Mesodermal cell (in vitro differentiated cells): ENCODE measurements at regions not wholly inside any gene's neighbourhood (a gene's known extent, or its start where the extent isn't known, plus 50 kb on each side); places are given as distances from the start of the nearest gene placed in this dataset.
A peak's percentile ranks its signal among the peaks of the same experiment; 100 is the strongest.
"Not testable (repeated sequence)": the region's sequence is repeated elsewhere in the genome, so short reads cannot be mapped to it uniquely, and the experiment has no call there.

ENCODE experiments used
- H3K27ac ChIP-seq: 2 replicates; pipeline ENCODE4 v1.7.0; 2013; ENCODE audit warnings: mild to moderate bottlenecking, low read depth, low read length, moderate library complexity; ENCODE audit not compliant: severe bottlenecking
- H3K36me3 ChIP-seq: 2 replicates; pipeline ENCODE4 v1.7.1; 2013; ENCODE audit warnings: mild to moderate bottlenecking, low read length, moderate library complexity; ENCODE audit not compliant: control insufficient read depth, insufficient read depth
- H3K4me1 ChIP-seq: one replicate; pipeline ENCODE4 v1.7.1; 2013; ENCODE audit warnings: mild to moderate bottlenecking, low read length; ENCODE audit not compliant: insufficient read depth, control insufficient read depth, poor library complexity, severe bottlenecking
- H3K4me3 ChIP-seq: 2 replicates; pipeline ENCODE4 v1.7.0; 2013; ENCODE audit warnings: low read length, control low read depth, mild to moderate bottlenecking; ENCODE audit not compliant: insufficient read depth, poor library complexity, severe bottlenecking; ENCODE audit errors: extremely low read depth
- H3K9me3 ChIP-seq: 2 replicates; pipeline ENCODE4 v1.7.1; 2013; ENCODE audit warnings: mild to moderate bottlenecking, low read length, moderate library complexity; ENCODE audit not compliant: control insufficient read depth
- WGBS, 2 experiments: methylation state at CpG; one replicate each; pipeline ENCODE4 v1.1.5; 2013; ENCODE audit warnings: missing lambda C conversion rate in 2 of 2; ENCODE audit not compliant: insufficient coverage in 2 of 2; 5-methylcytosine and 5-hydroxymethylcytosine counted together

DNA sequence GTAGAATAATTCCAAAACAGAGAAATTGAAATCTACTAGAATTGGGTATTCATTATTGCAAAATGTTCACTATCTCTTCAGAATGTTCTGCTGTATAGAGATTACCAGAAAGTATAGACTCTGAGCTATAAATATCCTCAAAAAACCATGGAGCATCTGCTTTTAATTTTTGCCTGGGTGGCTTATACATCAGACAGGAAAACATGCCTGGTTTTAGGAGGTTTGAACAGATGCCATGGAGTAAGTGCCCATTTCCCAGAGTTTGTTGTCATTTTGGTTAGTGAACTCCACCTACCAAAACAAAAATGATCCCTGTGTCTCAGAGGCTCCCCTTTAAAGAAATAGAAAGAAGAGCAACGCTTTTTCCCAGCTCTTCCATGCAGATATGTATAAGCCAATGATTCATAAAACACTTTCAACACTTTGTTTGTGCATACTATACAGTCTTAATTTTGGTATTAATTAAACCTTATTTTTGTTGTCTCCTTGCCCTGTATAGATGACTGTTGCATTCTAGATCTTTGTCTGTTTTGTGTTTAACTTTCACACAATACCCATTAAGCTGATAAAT is 68.7 kb downstream of the MEPE start:
- H3K4me3 ChIP-seq: no peak overlapping the region
- no CpG with 5 or more reads among the region's 1 CpG for WGBS, 2 experiments
- H3K4me1 ChIP-seq: peaks cover 11% of the 10 kb centered on the region
- no peak overlapping the region for H3K27ac ChIP-seq
- H3K9me3 ChIP-seq: no peaks in the 10 kb centered on the region
- no peaks in the 10 kb centered on the region for H3K36me3 ChIP-seq

DNA sequence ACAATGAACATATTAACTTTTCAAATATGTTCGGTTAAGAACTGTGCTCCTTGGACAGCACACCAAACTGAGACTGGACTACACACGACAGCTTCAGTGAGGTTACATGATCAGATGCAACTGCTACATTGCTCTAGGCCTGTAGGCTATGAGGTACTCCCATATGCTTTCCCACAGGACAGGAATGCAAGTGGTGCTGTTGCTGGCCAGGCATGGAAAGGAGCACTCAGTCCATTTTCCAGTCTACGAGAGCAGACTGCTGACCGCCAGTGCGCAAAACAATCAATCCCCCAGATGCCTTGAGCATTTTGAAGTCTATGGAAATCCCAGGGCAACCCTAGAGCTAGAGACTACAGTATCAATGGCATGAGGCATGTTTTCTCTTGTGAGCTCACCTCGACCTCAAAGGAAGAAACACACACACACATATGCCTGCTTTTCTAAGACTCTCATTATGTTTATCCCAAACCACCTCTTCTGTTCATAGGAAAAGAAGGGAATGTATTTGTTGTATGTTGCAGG is 70.8 kb upstream of the SPP1 start:
- WGBS, 2 experiments: 92 to 97% methylated on average over 5 to 6 of the region's 6 CpGs
- Histone ChIP-seq H3K4me3 (no peak overlapping the region), H3K4me1 (no peaks in the 10 kb centered on the region), H3K27ac (no peak overlapping the region), H3K9me3 (no peaks in the 10 kb centered on the region), H3K36me3 (no peaks in the 10 kb centered on the region)

DNA sequence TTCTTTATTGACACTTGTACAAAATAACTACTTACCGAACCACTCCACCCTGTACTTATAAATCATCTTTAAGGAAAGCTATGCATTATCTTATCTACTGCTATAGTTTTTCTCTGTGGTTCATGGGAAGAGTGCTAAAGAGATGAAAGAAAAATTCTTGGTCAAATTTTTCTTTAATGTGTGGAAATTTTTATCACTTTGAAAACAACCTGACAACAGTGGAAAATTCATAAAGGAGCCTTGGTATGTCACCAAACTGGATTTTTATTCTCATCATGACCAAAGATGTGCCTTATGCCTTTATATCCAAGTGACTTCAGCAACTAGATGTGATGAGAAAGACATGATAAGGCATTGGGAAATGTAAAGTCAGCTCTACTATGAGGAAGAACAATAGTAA is 67.2 kb upstream of the SPP1 start:
- H3K9me3 ChIP-seq: peaks cover 5% of the 10 kb centered on the region
- H3K36me3 ChIP-seq: no peaks in the 10 kb centered on the region
- no peak overlapping the region for H3K4me3 ChIP-seq
- H3K27ac ChIP-seq: no peak overlapping the region
- peaks cover 23% of the 10 kb centered on the region for H3K4me1 ChIP-seq
- no CpG with 5 or more reads among the region's 1 CpG for WGBS, 2 experiments

DNA sequence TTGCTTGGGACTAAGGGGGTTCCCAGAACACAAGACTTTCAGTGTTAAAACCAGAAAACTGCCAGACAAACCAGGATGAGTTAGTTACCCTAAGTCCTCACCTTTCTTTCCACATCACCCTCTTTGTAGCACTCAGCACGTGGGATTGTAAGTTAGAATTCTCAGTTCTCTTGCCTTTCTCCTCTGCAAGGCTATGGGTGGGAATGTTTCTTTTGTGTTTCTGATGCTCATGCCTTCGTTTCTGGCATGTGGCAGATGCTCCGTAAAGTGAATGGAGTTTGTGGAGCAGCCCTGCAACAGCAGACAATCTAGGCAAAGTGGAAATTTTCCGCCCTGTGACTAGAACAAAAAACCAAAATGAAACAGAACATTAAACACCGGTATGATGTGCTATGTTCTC is 64.7 kb upstream of the SPP1 start:
- Histone ChIP-seq H3K4me1 (peaks cover 23% of the 10 kb centered on the region), H3K27ac (peak overlapping the region; percentile 41), H3K9me3 (peaks cover 5% of the 10 kb centered on the region), H3K36me3 (no peaks in the 10 kb centered on the region), H3K4me3 (no peak overlapping the region)
- 64 to 79% methylated on average over 4 of the region's 5 CpGs for WGBS, 2 experiments

DNA sequence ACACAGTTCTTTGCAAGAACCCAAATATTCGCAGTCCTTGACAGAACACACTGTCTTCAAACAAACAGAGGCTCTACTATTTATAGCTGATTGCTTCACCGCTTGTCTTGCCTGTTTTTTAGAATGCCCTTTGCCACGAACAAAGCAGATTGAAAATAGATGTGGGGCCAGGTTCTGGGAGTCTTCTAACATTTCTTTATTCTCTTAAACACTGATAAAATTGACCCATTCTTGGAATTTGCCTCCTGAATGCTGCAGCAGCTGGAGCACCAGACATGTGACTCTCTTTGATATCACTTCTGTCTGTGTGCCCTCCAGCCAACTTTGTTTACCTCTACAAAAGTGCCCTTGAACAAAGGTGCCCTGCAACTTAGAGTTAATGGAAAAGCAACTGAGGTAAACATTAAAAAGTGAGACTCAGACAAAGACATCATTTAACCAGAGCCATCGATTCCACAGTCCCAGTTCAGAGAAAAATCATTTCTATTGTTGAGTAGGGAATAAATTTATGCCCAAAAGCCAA is 64.2 kb upstream of the SPP1 start:
- Histone ChIP-seq H3K9me3 (peaks cover 5% of the 10 kb centered on the region), H3K4me3 (no peak overlapping the region), H3K27ac (peak overlapping the region; percentile 41), H3K4me1 (peaks cover 23% of the 10 kb centered on the region), H3K36me3 (no peaks in the 10 kb centered on the region)
- WGBS, 2 experiments: 80% methylated on average over 1 of the region's 4 CpGs; no CpG with 5 or more reads in 1 of the 2 experiments

DNA sequence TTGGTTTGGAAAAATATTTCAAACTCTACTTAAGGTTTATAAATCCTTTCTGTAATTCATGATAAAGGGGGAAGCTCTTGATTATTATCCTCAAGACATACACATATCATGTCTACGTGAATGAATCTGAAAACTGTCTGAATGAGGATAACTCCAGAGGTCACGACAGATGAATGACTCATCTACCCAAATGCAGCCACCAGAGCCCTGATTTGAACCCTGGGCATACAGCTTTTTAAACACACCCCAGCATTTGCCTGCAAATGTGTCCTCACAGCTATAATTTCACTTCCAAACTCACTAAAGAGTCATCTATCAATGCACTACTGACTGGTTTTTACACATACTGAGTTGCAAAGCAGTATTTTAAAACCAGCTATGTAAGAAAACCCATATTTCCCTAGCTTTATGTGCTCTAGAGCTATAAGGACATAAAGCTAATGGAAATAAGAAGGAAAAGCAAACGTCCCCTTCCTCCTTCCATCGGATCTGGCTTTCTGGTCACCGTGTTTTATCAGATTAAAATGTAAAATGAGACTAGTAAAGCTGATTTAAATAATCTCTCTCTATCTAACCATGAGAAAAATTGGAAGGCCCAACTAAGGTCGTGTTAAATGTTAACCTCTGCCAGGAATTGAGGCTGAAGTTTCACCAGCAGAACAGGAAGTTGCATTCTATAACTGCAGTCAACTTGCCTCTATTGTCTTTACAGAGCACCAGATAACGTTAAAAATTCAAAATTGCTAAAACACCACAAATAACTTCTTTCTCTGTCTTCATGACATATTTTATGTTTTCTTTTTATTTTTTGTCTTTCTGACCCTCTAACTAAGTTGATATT is 63.1 kb upstream of the SPP1 start:
- H3K27ac ChIP-seq: peak overlapping the region; percentile 3
- 41 to 61% methylated on average over 3 of the region's 7 CpGs for WGBS, 2 experiments
- H3K9me3 ChIP-seq: peaks cover 5% of the 10 kb centered on the region
- H3K4me1 ChIP-seq: peaks cover 23% of the 10 kb centered on the region
- no peaks in the 10 kb centered on the region for H3K36me3 ChIP-seq
- H3K4me3 ChIP-seq: no peak overlapping the region

DNA sequence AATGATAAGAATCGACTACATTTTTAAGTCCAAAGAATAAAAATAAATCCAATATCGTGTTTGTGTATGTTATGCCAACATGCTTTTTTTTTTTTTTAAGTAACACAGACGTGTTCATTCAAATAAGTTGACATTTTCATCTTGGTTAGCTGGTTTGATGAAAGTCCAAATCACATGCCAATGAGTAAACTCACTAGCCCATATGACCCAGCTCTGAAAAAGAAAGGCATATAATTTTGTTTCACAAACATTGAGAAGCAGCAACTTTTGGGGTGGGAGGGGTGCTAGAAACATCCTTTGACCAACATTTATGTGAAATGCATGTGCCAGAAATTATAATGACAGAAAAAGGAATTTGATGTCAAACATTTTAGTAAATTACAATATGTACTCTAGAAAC is 61.6 kb upstream of the SPP1 start:
- Histone ChIP-seq H3K36me3 (no peaks in the 10 kb centered on the region), H3K27ac (no peak overlapping the region), H3K4me1 (peaks cover 23% of the 10 kb centered on the region), H3K4me3 (no peak overlapping the region), H3K9me3 (peaks cover 5% of the 10 kb centered on the region)
- WGBS, 2 experiments: no CpG with 5 or more reads among the region's 3 CpGs

DNA sequence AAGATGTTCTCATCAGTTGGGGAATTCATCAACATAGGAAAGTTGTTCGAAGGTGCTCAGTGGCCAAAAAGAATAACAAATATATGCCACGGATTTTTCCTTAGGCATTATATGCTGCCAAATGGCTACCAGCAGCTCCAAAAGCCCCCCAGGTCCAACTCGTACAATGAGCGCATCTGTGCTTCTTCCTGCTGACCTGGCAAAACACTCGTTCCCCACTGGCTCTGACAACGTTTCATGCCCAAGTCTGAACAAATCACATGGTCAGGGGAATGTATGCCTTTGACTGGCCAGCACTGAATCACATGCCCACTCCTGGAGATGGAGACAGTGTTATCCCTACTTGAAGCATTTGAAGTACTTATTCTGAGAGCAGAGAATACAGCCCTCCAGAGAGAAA is 59.9 kb upstream of the SPP1 start:
- 73 to 98% methylated on average over 4 to 6 of the region's 6 CpGs for WGBS, 2 experiments
- Histone ChIP-seq H3K9me3 (no peaks in the 10 kb centered on the region), H3K36me3 (no peaks in the 10 kb centered on the region), H3K27ac (no peak overlapping the region), H3K4me1 (peaks cover 24% of the 10 kb centered on the region), H3K4me3 (no peak overlapping the region)

DNA sequence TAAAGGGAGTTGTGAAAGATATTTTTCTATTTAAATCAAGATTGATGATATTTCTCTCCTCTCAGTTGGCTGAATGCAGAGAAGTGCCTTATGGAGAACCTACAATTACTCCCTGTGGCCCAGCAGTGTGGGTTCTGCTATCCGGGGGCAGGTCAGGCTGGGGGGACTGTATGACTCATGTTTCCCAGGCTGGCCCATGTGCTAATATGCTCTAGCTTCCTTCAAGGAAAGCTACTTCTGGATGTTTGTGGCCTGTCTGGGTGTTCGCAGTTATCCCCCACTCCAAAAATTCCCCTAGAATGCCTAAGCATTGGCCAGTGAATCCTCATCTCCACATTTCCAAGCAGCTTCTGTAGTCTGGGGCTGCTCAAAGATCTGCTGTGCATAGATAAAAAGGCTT is 58.9 kb upstream of the SPP1 start:
- H3K4me1 ChIP-seq: peaks cover 16% of the 10 kb centered on the region
- no peaks in the 10 kb centered on the region for H3K36me3 ChIP-seq
- 36% methylated on average over 2 of the region's 2 CpGs; no CpG with 5 or more reads in 1 of the 2 experiments for WGBS, 2 experiments
- no peak overlapping the region for H3K4me3 ChIP-seq
- H3K9me3 ChIP-seq: no peaks in the 10 kb centered on the region
- peak overlapping the region; percentile 37 for H3K27ac ChIP-seq

DNA sequence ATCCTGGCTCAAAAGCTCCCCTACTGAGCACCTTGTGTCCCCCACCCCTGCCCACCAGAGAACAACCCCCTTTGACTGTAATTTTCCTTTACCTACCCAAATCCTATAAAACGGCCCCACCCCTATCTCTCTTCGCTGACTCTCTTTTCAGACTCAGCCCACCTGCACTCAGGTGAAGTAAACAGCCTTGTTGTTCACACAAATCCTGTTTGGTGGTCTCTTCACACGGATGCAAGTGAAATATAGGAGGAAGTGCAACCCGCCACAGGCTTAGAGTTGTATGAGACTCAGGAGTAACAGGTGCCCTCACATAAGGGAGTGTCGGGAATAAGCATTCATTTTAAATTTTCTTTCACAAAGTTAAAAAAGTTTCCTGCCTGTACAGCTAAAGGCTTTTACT is 57.6 kb upstream of the SPP1 start:
- H3K4me3 ChIP-seq, H3K27ac ChIP-seq, H3K4me1 ChIP-seq, H3K9me3 ChIP-seq, H3K36me3 ChIP-seq: not testable (repeated sequence)
- 64 to 67% methylated on average over 3 to 4 of the region's 5 CpGs for WGBS, 2 experiments
